LoVo (cell line): ENCODE measurements at regions not wholly inside any gene's neighbourhood (a gene's known extent, or its start where the extent isn't known, plus 50 kb on each side); places are given as distances from the start of the nearest gene placed in this dataset.
A peak's percentile ranks its signal among the peaks of the same experiment; 100 is the strongest.
"Not testable (repeated sequence)": the region's sequence is repeated elsewhere in the genome, so short reads cannot be mapped to it uniquely, and the experiment has no call there.

ENCODE experiments used
- DNase-seq: peaks from one replicate; pipeline ENCODE4 v3.0.0-alpha.2; 2016; ENCODE audit warnings: low spot score

GRCh38 chr12:90209029-90209428 is 500.4 kb upstream of the ATP2B1 start:
- no peak for DNase-seq

- not testable (repeated sequence) for DNase-seq
Measured at GRCh38 chr12:90208379-90208778, 499.7 kb upstream of the ATP2B1 start.

- no peak for DNase-seq
Measured at GRCh38 chr12:90207799-90208198, 499.2 kb upstream of the ATP2B1 start.

GRCh38 chr12:90205165-90205564 is 496.5 kb upstream of the ATP2B1 start:
- no peak for DNase-seq

GRCh38 chr12:90203556-90203955 is 494.9 kb upstream of the ATP2B1 start:
- DNase-seq, result no peak

- DNase-seq, result no peak
Measured at GRCh38 chr12:90199006-90199405, 490.4 kb upstream of the ATP2B1 start.

- no peak for DNase-seq
Measured at GRCh38 chr12:90193500-90193899, 484.9 kb upstream of the ATP2B1 start.

GRCh38 chr12:90188857-90189256 is 480.2 kb upstream of the ATP2B1 start:
- DNase-seq, result no peak

GRCh38 chr12:90183201-90183600 is 474.6 kb upstream of the ATP2B1 start:
- DNase-seq, result no peak

- no peak for DNase-seq
Measured at GRCh38 chr12:90181216-90181615, 472.6 kb upstream of the ATP2B1 start.

GRCh38 chr12:90174956-90175355 is 466.3 kb upstream of the ATP2B1 start:
- DNase-seq, result no peak

- DNase-seq, result no peak
Measured at GRCh38 chr12:90174198-90174510, 465.5 kb upstream of the ATP2B1 start.

GRCh38 chr12:90173499-90174197 is 465.0 kb upstream of the ATP2B1 start:
- no peak for DNase-seq

- no peak for DNase-seq
Measured at GRCh38 chr12:90172524-90172923, 463.9 kb upstream of the ATP2B1 start.

GRCh38 chr12:90170740-90171139 is 462.1 kb upstream of the ATP2B1 start:
- no peak for DNase-seq

GRCh38 chr12:90167518-90168208 is 459.0 kb upstream of the ATP2B1 start:
- no peak for DNase-seq

GRCh38 chr12:90166671-90167070 is 458.0 kb upstream of the ATP2B1 start:
- no peak for DNase-seq

GRCh38 chr12:90166012-90166411 is 457.4 kb upstream of the ATP2B1 start:
- no peak for DNase-seq

GRCh38 chr12:90163975-90164374 is 455.3 kb upstream of the ATP2B1 start:
- no peak for DNase-seq

GRCh38 chr12:90153827-90154226 is 445.2 kb upstream of the ATP2B1 start:
- DNase-seq, result no peak

- peak; percentile 23 for DNase-seq
Measured at GRCh38 chr12:90152897-90153624, 444.4 kb upstream of the ATP2B1 start.

- no peak for DNase-seq
Measured at GRCh38 chr12:90151491-90152015, 442.9 kb upstream of the ATP2B1 start.

GRCh38 chr12:90149453-90149852 is 440.8 kb upstream of the ATP2B1 start:
- no peak for DNase-seq
